CD4-positive, alpha-beta T cell treated with Interleukin-6 at 100 ng/mL for 8 hours (primary cell): ENCODE measurements at regions not wholly inside any gene's neighbourhood (a gene's known extent, or its start where the extent isn't known, plus 50 kb on each side); places are given as distances from the start of the nearest gene placed in this dataset.
"Not testable (repeated sequence)": the region's sequence is repeated elsewhere in the genome, so short reads cannot be mapped to it uniquely, and the experiment has no call there.

Source experiments
- DNase-seq: peaks from one replicate; pipeline ENCODE4 v3.0.0-alpha.2; 2020; ENCODE audit warnings: mixed read lengths, low spot score

DNA sequence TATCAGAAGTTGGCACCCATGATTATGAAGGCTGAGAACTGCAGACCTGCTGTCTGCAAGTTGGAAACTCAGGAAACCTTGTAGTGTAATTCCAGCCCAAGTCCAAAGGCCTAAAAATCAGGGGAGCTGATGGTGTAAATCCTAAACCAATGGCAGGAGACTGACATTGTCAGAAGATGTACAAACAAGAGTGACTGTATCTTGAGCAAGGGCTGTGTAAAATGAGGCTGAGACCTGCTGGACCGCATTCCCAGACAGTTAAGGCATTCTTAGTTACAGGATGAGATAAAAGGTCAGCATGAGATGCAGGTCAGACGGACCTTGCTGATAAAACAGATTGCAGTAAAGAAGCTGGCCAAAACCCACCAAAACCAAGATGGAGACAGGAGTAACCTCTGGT is 147.7 kb downstream of the COG6 start:
- no peak for DNase-seq

DNA sequence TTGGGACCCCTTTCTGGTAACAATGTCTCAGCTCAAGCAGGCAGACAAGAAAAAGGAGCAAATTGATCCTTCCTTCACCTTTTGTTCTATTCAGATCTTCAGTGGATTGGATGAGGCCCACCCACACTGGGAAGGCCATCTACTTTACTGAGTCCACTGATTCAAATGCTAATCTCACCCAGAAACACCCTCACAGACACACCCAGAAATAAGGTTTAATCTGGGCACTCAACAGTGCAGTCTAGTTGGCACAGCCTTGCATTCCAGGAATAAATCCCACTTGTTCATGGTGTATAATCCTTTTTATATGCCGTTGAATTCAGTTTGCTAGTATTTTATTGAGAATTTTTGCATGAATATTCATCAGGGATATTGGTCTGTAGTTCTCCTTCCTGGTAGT is 148.4 kb downstream of the COG6 start:
- DNase-seq = no peak

GRCh38 chr13:39804332-39805210 is 149.1 kb downstream of the COG6 start:
- no peak for DNase-seq

GRCh38 chr13:39809466-39809865 is 154.0 kb downstream of the COG6 start:
- no peak for DNase-seq

DNA sequence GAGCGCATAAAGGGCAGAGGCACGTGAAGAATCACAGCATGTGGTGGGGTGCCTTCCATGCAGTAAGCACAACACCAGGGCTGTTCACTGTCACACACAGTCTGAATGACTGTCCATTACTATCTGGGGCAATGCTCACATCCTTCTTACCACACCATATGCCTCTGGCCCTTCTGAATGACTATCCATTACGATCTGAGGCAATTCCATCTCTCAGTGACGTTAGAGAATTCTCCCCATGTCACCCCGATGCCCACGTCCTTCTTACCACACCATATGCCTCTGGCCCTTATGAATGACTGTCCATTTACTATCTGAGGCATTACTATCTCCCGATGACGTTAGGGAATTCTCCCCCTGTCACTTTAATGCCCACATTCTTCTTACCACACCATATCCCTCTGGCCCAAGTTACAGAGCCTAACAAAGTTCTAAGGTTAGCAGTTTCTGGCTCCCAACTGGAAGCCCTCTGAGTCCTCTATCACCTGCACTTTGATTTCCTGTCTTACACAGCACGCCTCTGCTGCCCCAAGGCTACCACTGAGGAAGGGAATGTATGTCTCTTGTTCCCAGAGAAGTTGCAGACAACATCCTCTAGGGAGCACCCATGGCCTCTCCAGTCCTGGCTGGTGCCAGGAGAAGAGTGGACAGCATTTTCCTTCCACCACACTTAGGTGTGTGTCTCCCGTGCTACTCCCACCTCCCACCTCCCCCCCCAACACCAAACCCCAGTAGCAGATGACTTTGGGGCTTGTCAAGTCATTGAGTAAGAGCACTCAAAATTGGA is 154.8 kb downstream of the COG6 start:
- DNase-seq = no peak

DNA sequence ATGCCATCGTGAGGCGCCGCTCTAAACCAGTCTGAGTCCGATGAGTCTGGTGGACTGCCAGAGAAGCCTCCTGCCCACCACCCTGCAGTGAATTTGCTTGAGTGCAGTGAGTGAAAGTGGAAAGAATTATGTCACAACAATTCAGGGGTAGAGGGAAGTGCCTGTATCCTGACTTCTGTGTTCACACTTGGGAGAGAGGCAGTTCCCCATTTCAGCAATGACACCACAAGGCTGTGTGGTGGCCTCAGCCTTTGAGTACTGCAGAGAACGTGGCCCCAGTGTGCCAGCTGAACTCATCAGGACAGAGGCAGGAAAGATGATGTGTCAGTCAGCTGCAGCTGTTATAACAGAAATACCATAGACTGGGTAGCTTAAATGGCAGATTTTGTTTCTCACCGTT is 155.6 kb downstream of the COG6 start:
- no peak for DNase-seq

DNA sequence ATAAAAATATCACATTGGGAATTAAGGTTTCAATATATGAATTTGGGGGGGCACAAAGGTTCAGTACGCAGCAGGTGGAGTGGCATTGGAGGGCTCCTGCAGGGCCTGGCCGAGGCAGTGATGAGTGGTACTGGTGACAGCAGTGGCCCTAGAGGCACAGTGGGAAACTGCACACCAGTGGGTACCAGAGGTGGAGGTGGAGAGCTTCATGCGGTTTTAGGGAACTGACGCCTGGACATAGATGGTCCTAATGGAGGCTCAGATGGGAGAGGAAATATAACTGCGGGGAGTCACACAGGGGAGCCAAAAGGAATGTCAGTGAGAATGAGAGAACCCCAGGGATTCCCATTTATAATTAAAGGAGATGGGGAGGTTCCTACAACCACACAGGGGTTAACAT is 156.2 kb downstream of the COG6 start:
- no peak for DNase-seq

GRCh38 chr13:39815345-39816111 is 160.1 kb downstream of the COG6 start:
- DNase-seq = no peak

GRCh38 chr13:39816936-39817335 is 161.5 kb downstream of the COG6 start:
- DNase-seq = no peak

DNA sequence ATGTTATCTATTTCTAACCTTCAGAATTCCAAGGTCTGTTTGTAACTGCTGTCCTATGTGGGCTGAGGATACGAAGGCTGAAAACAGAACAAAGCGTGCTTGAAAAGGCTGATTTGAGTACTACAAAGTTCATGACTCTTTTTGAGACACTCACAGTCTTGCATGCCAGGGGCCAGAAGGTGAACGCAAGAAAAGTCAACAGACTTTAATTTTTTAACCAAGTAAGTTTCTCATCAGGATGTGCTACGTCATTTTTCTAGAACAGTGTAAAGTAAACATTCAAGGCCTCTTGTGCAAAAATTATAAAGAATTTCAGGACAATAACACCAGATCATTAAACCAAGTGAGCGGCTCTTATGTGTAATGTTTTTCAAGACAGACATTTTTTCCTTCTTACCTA is 163.5 kb downstream of the COG6 start:
- no peak for DNase-seq

DNA sequence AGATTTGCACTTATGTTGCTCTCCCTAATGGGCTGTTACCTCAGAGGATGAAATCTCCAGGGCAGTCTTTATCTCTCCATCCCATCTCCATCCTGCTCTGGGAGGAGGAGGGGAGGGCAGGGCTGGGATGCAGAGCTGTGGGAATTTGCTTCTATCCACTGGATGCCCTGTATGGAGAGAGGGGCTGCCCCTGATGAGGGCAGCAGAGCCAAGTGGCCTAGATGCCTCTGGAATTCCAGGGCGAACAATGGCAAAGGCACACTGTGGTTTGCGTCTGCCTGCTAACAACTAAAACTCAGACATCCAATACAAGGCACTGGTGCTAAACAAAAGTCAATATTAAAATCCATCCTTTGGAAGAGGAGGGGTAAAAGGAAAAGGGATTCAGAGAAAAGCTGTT is 165.1 kb downstream of the COG6 start:
- DNase-seq = no peak

- DNase-seq = no peak
Observed at GRCh38 chr13:39821977-39822376, 166.5 kb downstream of the COG6 start.

DNA sequence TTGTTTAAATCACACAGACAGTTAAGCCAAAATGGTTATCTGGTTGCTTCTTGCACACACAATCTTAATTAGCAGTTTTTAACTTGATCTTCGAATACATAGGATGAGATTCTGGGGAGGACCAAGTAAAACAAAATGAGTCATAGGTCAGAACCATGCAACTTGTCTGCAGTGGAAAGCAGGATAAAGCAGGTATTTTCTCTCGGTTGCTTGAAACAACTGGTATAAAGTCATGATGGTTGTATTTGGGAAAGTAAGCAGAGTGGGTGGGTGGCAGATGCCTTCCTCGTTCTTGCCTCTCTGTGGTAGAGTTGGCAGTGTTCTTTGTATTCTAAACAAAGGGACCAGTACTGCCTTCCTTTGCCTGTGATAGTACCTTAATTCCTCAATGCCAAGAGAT is 167.0 kb downstream of the COG6 start:
- DNase-seq = no peak

DNA sequence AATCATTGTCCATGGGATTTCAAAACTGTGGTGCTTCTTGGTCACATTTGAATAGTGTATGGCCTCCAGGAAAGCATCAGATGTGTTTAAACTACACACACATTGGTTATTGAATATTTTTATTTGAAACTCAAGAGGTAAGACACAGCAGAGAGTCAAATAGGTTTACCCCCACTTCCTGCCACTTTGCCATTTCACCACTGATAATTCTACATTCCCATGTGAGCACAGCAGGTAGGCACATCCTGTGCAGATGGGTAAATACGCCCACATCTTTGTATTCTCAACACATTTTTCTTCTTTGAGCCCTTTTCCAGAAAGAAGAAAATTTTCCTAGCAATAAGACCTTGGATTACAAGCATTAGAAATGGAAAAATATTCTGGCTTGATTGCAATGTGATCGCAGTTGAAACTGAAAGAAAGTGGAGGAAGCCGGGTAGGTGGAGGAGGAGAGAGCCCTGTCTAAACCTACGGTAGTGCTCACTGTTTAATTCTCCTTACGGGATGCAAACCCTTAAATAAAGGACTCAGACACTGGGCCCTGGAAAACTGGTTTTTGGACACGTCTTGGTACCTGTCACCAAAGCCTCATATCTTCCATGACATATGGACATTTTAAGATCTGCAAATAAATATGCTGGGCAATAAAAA is 167.7 kb downstream of the COG6 start:
- DNase-seq = no peak

DNA sequence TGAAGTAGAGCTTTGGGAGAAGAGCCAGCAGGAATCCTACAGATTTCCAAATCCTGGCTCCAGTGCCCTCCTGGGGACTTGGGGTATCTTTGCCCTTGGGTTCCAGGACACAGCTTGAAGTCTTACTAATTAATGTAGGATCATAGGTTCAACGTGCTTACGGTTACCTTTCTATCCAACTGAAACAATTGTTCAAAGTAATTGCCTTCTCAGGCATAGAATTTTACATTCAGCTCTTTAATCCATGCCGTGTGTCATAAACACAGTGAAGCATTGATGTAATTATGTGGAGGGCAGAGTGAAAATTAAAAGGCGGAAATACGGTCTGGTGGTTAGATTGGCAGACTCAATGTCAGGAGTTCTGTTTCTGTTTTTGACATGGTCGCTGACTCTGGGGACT is 170.4 kb downstream of the COG6 start:
- DNase-seq = no peak

DNA sequence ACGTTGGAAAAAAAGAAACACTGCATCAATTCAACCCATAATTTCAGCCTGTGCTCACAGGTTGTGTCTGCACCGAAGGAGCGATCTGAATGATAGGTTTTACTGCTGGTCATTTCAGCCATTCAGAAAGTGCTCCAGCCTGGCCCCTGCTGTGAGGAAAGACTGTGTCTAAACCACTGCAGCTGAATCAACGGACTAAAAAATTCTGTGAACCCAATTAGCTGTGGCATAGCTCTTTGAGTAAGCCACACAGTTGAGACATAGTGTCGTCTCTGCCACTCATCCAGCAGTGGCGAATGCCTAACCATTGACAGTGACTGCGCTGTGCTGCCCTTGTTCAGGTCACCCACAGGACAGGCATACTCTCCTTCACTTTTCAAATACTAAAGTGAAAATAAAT is 179.8 kb downstream of the COG6 start:
- no peak for DNase-seq

DNA sequence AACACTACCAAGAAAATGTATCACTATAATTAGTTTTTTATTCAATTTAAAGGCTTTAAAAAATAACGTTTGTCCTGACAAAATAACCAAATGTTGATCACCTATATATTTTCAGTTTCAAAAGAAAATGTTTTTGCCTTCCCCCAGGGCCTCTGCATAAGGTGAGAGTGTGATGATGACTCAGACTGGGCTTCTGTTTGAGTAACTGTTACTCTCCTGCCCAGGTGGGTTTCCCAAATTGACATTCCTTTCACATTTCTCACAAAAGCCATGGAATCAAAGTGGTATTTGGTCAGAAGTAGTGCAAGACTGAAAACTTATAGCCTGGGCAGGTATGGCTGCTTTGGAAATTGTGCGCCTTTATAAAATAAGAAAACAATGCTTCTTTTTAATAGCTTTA is 180.6 kb downstream of the COG6 start:
- no peak for DNase-seq

DNA sequence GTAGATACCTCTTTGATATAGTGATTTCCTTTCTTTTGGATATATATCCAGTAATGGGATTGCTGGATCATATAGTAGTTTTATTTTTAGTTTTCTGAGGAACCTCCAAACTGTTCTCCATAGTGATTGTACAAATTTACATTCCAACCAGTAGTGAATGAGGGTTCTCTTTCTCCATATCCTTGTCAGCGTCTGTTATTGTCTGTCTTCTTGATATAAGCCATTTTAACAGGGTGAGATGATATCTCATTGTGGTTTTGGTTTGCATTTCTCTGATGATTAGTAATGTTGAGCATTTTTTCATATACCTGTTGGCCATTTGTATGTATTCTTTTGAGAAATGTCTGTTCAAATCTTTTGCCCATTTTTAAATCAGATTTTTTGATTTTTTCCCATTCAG is 182.4 kb downstream of the COG6 start:
- not testable (repeated sequence) for DNase-seq

GRCh38 chr13:39840201-39840600 is 184.7 kb downstream of the COG6 start:
- no peak for DNase-seq

GRCh38 chr13:39847336-39847735 is 191.9 kb downstream of the COG6 start:
- DNase-seq = no peak

GRCh38 chr13:39855236-39855635 is 199.8 kb downstream of the COG6 start:
- DNase-seq = no peak

DNA sequence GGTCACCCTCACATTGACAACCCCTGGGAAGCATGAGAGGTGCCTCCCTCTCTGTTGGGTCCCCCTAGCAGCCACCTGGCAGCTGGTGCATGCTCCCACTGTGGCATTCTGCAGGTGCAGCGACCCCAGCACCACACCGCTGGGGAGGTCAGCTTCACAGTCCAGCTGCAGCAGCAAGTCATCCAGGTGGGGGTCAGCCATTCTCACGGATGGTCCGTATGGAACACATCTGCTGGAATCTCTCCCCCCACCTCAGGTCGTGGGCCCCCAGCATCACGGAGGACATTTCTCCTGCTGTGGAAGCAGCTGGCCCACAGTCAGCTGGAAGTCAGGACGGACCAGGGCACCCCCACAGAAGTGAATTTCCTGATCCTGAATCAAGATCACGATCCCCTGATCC is 201.3 kb downstream of the COG6 start:
- DNase-seq = no peak
